CD14-positive monocyte (primary cell): ENCODE measurements at regions not wholly inside any gene's neighbourhood (a gene's known extent, or its start where the extent isn't known, plus 50 kb on each side); places are given as distances from the start of the nearest gene placed in this dataset.
"Not testable (repeated sequence)": the region's sequence is repeated elsewhere in the genome, so short reads cannot be mapped to it uniquely, and the experiment has no call there.

Source experiments
- DNase-seq, 3 donors: peaks; one replicate each; pipeline ENCODE4 v3.0.0-alpha.2; 2011 to 2022
- H2AFZ ChIP-seq: 2 replicates; pipeline ENCODE4 v1.6.0; 2012; ENCODE audit warnings: mild to moderate bottlenecking, low read depth, low read length, inconsistent platforms; ENCODE audit not compliant: insufficient read depth, poor library complexity, severe bottlenecking
- H3K27ac ChIP-seq, 2 donors: 1 replicate in 1 of 2; 2 replicates in 1 of 2; pipeline ENCODE4 v1.5.1; 2012 to 2013; ENCODE audit warnings: low read length in 2 of 2, control low read depth in 1 of 2, inconsistent platforms in 1 of 2, low read depth in 1 of 2, mild to moderate bottlenecking in 1 of 2
- H3K27me3 ChIP-seq, 2 donors: one replicate each; pipeline versions ENCODE4 v1.6.0 to v1.6.1; 2011 to 2013; ENCODE audit warnings: low read length in 2 of 2; ENCODE audit not compliant: control insufficient read depth in 2 of 2, insufficient read depth in 2 of 2
- H3K36me3 ChIP-seq, 2 donors: replicated peaks in 1 of 2; 1 replicate in 1 of 2; 2 replicates in 1 of 2; pipeline versions ENCODE4 v1.5.1 to v1.6.1; 2012 to 2013; ENCODE audit warnings: low read length in 2 of 2, control low read depth in 1 of 2, inconsistent platforms in 1 of 2, mild to moderate bottlenecking in 1 of 2; ENCODE audit not compliant: insufficient read depth in 2 of 2, control insufficient read depth in 1 of 2
- H3K4me1 ChIP-seq, 2 donors: 1 replicate in 1 of 2; 2 replicates in 1 of 2; pipeline versions ENCODE4 v1.5.1 to v1.6.1; 2012 to 2013; ENCODE audit warnings: low read length in 2 of 2, control low read depth in 1 of 2, inconsistent platforms in 1 of 2, mild to moderate bottlenecking in 1 of 2, moderate library complexity in 1 of 2; ENCODE audit not compliant: insufficient read depth in 2 of 2, control insufficient read depth in 1 of 2
- H3K4me2 ChIP-seq: replicated peaks from 2 replicates; pipeline ENCODE3; 2012; ENCODE audit warnings: low read length, moderate library complexity, mild to moderate bottlenecking; ENCODE audit not compliant: poor library complexity, severe bottlenecking; ENCODE audit errors: extremely low read depth
- H3K4me3 ChIP-seq, 3 experiments: fragments of 200-600 bp in 1 of 3; sonication (generic) in 1 of 3; replicated peaks in 1 of 3; 1 replicate in 2 of 3; 2 replicates in 1 of 3; pipeline ENCODE4 v1.5.1; 2011 to 2013; ENCODE audit warnings: low read length in 3 of 3, mild to moderate bottlenecking in 3 of 3, control low read depth in 2 of 3, low read depth in 2 of 3, inconsistent platforms in 1 of 3, moderate library complexity in 1 of 3
- H3K79me2 ChIP-seq: 2 replicates; pipeline ENCODE4 v1.6.0; 2012; ENCODE audit warnings: mild to moderate bottlenecking, control low read depth, inconsistent platforms, low read length, moderate library complexity; ENCODE audit not compliant: insufficient read depth
- H3K9ac ChIP-seq: 2 replicates; pipeline ENCODE4 v1.6.0; 2017; ENCODE audit warnings: low read length, mild to moderate bottlenecking; ENCODE audit not compliant: insufficient read depth, poor library complexity, severe bottlenecking
- H3K9me3 ChIP-seq, 2 donors: replicated peaks in 1 of 2; 1 replicate in 1 of 2; 2 replicates in 1 of 2; pipeline versions ENCODE4 v1.5.1 to v1.6.1; 2012 to 2013; ENCODE audit warnings: low read length in 2 of 2, control low read depth in 1 of 2; ENCODE audit not compliant: control insufficient read depth in 1 of 2, insufficient read depth in 1 of 2
- H4K20me1 ChIP-seq: 2 replicates; pipeline ENCODE4 v1.6.0; 2012; ENCODE audit warnings: mild to moderate bottlenecking, low read length, control low read depth, moderate library complexity; ENCODE audit not compliant: insufficient read depth
- H3K27ac Mint-ChIP-seq, 7 donors: one replicate each; pipeline ENCODE4 v1.8.0; 2020; ENCODE audit warnings: mild to moderate bottlenecking in 7 of 7, mixed read lengths in 7 of 7, moderate library complexity in 6 of 7, inconsistent platforms in 2 of 7
- H3K27me3 Mint-ChIP-seq, 3 donors: one replicate each; pipeline ENCODE4 v1.8.0; 2021 to 2022; ENCODE audit warnings: low read depth in 3 of 3, mild to moderate bottlenecking in 3 of 3, mixed read lengths in 3 of 3, moderate library complexity in 3 of 3, inconsistent platforms in 1 of 3
- H3K36me3 Mint-ChIP-seq, 2 donors: one replicate each; pipeline ENCODE4 v1.8.0; 2020; ENCODE audit warnings: mixed read lengths in 2 of 2, inconsistent platforms in 1 of 2, mild to moderate bottlenecking in 1 of 2
- H3K4me1 Mint-ChIP-seq: one replicate; pipeline ENCODE4 v1.8.0; 2020; ENCODE audit warnings: mild to moderate bottlenecking, mixed read lengths
- H3K4me3 Mint-ChIP-seq, 2 donors: one replicate each; pipeline ENCODE4 v1.8.0; 2020; ENCODE audit warnings: mild to moderate bottlenecking in 2 of 2, mixed read lengths in 2 of 2, moderate library complexity in 1 of 2
- H3K9me3 Mint-ChIP-seq, 7 donors: one replicate each; pipeline ENCODE4 v1.8.0; 2020 to 2022; ENCODE audit warnings: mixed read lengths in 7 of 7, mild to moderate bottlenecking in 6 of 7, moderate library complexity in 6 of 7, inconsistent platforms in 2 of 7
- WGBS: methylation state at CpG from one replicate; pipeline ENCODE4 v1.1.5; 2013; ENCODE audit warnings: missing lambda C conversion rate; ENCODE audit not compliant: insufficient coverage; 5-methylcytosine and 5-hydroxymethylcytosine counted together
- intact Hi-C, 2 donors: fragments of 100-400 bp; cut with micrococcal nuclease; formaldehyde crosslinking; loops; one replicate each; pipeline versions ENCODE4 v1.15.0 to v1.15.1; 2023
- TF ChIP-seq, protein P1 (sequence below): fragments of 200-600 bp; IDR thresholded peaks from one replicate; pipeline ENCODE4 v1.8.0; 2022; ENCODE audit warnings: antibody characterized with exemption, mild to moderate bottlenecking

DNA sequence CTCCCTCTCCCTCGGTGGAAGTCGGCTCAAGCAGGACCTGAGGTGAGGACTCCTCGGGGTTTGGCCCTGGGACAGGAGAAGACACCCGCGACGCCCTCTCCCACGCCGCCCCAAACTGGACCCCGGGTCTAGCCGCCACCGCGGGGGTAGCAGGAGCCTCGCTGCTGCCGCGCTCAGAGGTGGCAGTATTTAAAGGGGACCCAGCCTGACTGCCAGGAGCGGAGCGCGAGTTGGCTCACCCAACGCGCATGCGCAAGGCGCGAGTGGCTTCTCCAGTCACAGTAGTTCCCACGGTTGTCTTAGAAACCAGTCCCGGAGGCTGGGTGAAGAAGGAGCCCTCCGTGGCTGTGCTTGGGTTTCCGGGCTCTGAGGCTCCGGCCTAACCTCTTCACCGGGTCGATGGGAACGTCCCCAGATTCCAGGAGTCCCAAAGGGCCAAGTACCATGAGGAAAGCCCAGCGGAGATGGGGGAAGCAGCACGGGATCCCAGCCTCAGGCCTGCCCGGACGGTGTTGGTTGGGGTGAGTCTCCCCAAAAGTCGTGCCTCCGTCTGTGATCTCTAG, 477.8 kb downstream of the SPATA31A7 start:
- Mint-ChIP-seq H3K27ac (no peak overlapping the region), H3K27me3 (no peaks in the 10 kb centered on the region), H3K4me3 (no peak overlapping the region), H3K4me1 (no peaks in the 10 kb centered on the region), H3K9me3 (peaks cover 40 to 80% (median 68%) of the 10 kb centered on the region in 7 donors), H3K36me3 (no peaks in the 10 kb centered on the region)
- Histone ChIP-seq H3K4me1 (no peaks in the 10 kb centered on the region), H3K4me2 (no peak overlapping the region), H3K79me2 (no peaks in the 10 kb centered on the region), H4K20me1 (no peaks in the 10 kb centered on the region), H3K27me3 (no peaks in the 10 kb centered on the region), H3K4me3 (no peak overlapping the region), H2AFZ (no peak overlapping the region), H3K9ac (no peak overlapping the region), H3K27ac (no peak overlapping the region), H3K9me3 (peaks cover 75 to 86% of the 10 kb centered on the region in 2 donors), H3K36me3 (no peaks in the 10 kb centered on the region)
- WGBS, result 89% methylated on average over 36 of the region's 37 CpGs
- DNase-seq, result no peak
- TF ChIP-seq, protein P1, sequence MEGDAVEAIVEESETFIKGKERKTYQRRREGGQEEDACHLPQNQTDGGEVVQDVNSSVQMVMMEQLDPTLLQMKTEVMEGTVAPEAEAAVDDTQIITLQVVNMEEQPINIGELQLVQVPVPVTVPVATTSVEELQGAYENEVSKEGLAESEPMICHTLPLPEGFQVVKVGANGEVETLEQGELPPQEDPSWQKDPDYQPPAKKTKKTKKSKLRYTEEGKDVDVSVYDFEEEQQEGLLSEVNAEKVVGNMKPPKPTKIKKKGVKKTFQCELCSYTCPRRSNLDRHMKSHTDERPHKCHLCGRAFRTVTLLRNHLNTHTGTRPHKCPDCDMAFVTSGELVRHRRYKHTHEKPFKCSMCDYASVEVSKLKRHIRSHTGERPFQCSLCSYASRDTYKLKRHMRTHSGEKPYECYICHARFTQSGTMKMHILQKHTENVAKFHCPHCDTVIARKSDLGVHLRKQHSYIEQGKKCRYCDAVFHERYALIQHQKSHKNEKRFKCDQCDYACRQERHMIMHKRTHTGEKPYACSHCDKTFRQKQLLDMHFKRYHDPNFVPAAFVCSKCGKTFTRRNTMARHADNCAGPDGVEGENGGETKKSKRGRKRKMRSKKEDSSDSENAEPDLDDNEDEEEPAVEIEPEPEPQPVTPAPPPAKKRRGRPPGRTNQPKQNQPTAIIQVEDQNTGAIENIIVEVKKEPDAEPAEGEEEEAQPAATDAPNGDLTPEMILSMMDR, result no peak
- intact Hi-C loops, result no loop called here

DNA sequence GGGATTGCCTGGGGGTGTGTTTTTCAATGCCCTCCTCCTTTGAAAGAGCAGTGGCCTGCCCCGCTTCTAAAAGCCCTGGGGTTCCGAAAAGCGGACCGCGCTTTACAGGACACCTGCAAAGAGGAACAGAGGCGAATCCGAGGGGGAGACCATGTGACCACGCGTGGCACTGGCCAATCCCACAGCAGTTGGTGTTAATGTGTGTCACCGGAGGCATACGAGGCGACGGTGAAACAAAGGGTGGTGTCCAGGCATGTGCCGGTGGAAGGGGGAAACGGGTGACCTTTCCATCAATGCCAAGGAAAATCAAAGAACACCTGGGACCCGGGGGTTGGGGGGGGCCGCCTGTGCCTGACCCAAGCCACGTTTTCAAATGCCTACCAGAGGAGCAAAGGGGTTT, 478.4 kb downstream of the SPATA31A7 start:
- H3K27me3 Mint-ChIP-seq, H3K9ac ChIP-seq, intact Hi-C loops, H3K27ac ChIP-seq, H3K4me3 Mint-ChIP-seq, H2AFZ ChIP-seq, H3K36me3 Mint-ChIP-seq, H3K4me2 ChIP-seq, H3K4me1 ChIP-seq, H3K27me3 ChIP-seq, H3K4me3 ChIP-seq, H3K27ac Mint-ChIP-seq, H4K20me1 ChIP-seq, H3K36me3 ChIP-seq, H3K79me2 ChIP-seq, H3K4me1 Mint-ChIP-seq, DNase-seq: not testable (repeated sequence)
- peaks cover 79 to 92% of the 10 kb centered on the region in 2 donors for H3K9me3 ChIP-seq
- WGBS, result 73% methylated on average over 18 of the region's 18 CpGs
- peaks cover 43 to 85% (median 74%) of the 10 kb centered on the region in 7 donors for H3K9me3 Mint-ChIP-seq
